DMS53 (cell line): ENCODE measurements at regions not wholly inside any gene's neighbourhood (a gene's known extent, or its start where the extent isn't known, plus 50 kb on each side); places are given as distances from the start of the nearest gene placed in this dataset.
"Not testable (repeated sequence)": the region's sequence is repeated elsewhere in the genome, so short reads cannot be mapped to it uniquely, and the experiment has no call there.

ENCODE experiments used
- DNase-seq: peaks from one replicate; lab custom pipeline; 2025; lab: John Stamatoyannopoulos, UW

DNA sequence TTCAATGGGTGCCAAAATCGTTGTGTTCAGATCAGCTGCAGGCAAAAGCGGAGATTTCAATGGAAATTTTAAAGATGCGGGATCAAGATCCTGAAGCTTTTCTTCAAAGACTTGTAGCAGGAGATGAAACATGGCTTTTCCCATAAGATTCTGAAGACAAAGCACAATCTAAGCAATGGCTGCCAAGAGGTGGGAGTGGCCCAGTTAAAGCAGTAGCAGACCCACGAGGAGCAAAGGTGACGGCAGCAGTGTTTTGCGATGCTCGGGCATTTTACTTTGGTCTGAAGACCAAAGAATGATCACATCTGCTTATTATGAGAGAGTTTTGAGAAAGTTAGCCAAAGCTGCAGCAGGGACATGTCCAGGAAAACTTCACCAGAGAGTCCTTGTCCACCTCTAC lies 222.9 kb downstream of the DSC3 start:
- no peak for DNase-seq

GRCh38 chr18:30814446-30814845 lies 228.1 kb downstream of the DSC3 start:
- DNase-seq, result peak; percentile 3

- DNase-seq, result no peak
Measured at GRCh38 chr18:30811580-30811979, 231.0 kb downstream of the DSC3 start.

- DNase-seq, result no peak
Measured at GRCh38 chr18:30810580-30810979, 232.0 kb downstream of the DSC3 start.

- DNase-seq, result no peak
Measured at GRCh38 chr18:30806823-30807222, 235.7 kb downstream of the DSC3 start.

DNA sequence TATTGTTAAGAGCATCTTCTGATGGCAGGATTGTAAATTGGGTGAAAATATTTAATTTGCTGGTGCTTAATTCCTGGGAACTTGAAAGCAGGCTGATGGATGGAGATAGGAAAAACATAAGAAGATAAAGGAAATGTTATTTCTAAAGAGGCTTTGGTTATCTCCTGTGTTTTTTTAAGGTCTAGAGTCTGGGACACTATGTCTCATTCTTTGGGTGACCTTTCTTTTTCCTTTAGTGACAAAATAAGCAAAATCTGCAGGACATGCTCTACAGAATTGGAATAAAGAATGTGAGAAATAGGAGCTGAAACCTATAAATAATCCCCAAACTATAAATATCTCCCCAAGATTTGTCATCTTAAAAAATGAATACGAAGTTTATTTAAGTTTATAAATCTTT lies 241.7 kb downstream of the DSC3 start:
- no peak for DNase-seq

GRCh38 chr18:30792051-30792450 lies 250.5 kb downstream of the DSC3 start:
- no peak for DNase-seq

GRCh38 chr18:30788411-30788991 lies 254.0 kb downstream of the DSC3 start:
- not testable (repeated sequence) for DNase-seq

GRCh38 chr18:30787410-30787809 lies 255.1 kb downstream of the DSC3 start:
- no peak for DNase-seq

- no peak for DNase-seq
Measured at GRCh38 chr18:30781601-30782000, 260.9 kb downstream of the DSC3 start.

DNA sequence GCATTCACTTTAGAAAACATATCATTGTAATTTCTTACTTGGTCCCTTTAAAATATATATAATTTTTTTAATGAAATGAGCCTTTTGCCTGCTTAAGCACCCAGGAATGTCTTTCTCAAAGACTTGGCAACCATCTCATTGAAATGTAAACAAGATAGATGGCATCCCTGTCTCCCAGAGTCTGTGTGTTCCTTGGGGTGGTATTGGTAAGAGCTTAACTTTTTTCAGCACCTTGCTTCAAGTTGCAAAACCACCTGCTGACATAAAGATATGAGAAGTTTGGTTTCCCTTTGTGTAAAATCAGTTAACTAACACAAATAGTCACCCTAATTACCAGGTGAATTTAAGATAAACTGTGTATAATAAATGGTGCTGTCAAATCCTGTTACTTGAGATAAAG lies 266.9 kb downstream of the DSC3 start:
- DNase-seq, result no peak

GRCh38 chr18:30772170-30772569 lies 270.4 kb downstream of the DSC3 start:
- DNase-seq, result not testable (repeated sequence)

DNA sequence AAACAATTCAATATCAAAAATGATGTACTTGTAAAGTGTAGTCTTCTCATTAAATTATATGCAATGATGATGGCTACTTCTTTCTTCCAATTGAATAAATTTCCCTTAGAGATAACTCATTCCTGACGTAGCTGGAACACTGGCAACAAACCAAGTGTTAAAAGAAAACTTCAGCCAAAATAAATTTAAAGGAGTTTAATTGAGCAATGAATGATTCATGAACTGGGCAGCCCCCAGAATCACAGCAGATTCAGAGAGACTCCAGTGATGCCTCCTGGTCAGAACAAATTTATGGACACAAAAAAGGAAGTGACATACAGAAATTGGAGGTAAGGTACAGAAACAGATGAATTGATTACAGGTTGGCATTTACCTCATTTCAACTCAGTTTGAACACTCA lies 276.5 kb downstream of the DSC3 start:
- DNase-seq, result no peak

GRCh38 chr18:30765247-30765646 lies 277.3 kb downstream of the DSC3 start:
- DNase-seq, result no peak

GRCh38 chr18:30763902-30764350 lies 278.6 kb downstream of the DSC3 start:
- peak; percentile 23 for DNase-seq

GRCh38 chr18:30754846-30755245 lies 287.7 kb downstream of the DSC3 start:
- no peak for DNase-seq

GRCh38 chr18:30748541-30748940 lies 294.0 kb downstream of the DSC3 start:
- no peak for DNase-seq

DNA sequence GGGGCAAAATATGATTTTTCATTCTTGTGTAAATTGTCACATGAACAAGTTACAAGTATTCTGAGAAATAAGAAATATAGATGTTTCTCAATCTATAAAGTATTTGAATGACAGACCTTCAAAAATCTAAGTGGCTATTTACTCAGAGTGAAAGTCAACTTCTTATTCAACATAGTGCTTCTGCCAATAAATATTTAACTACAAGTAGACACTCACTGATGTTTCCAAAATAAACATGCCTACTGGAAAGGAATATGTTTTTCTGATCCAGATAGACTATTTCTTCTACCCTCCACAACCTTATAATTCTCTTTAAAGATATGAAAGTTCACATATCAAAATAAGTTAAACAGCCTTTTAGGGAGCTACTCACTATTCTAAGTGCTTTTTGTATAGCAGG lies 296.3 kb downstream of the DSC3 start:
- DNase-seq, result peak; percentile 2

- DNase-seq, result no peak
Measured at GRCh38 chr18:30743033-30743432, 299.5 kb downstream of the DSC3 start.

- no peak for DNase-seq
Measured at GRCh38 chr18:30730915-30731314, 311.6 kb downstream of the DSC3 start.

GRCh38 chr18:30727849-30728248 lies 314.7 kb downstream of the DSC3 start:
- peak; percentile 43 for DNase-seq

DNA sequence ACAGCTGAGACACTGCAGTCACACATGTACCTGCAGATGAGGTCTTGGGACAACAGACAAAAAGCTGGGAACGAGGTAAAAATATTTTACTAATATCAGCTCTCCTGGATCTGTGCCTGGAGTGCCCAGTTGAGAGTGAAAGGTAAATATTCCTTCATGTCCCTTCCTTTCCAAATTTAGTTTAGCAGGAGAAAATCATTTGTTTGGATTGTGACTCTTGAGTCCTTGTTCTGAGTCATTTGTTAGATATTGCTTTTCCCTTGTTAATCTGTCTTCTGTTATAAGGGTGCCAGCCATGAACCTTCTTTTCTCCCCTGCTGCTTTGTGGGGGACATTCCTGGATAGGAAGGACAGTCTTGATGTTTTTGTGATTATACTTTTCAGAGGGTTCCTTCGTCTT lies 329.2 kb downstream of the DSC3 start:
- DNase-seq, result peak; percentile 3

GRCh38 chr18:30712383-30712782 lies 330.2 kb downstream of the DSC3 start:
- DNase-seq, result no peak

GRCh38 chr18:30709595-30709994 lies 332.9 kb downstream of the DSC3 start:
- DNase-seq, result no peak

- DNase-seq, result no peak
Measured at GRCh38 chr18:30705943-30706342, 336.6 kb downstream of the DSC3 start.
